HG02798 (cell line): ENCODE measurements at regions not wholly inside any gene's neighbourhood (a gene's known extent, or its start where the extent isn't known, plus 50 kb on each side); places are given as distances from the start of the nearest gene placed in this dataset.

Experiments used
- ATAC-seq: cut with Tn5 transposase; IDR thresholded peaks from one replicate; pipeline ENCODE4 v1.9.1; 2021; ENCODE audit warnings: mild to moderate bottlenecking; ENCODE audit not compliant: unreplicated experiment, poor library complexity

DNA sequence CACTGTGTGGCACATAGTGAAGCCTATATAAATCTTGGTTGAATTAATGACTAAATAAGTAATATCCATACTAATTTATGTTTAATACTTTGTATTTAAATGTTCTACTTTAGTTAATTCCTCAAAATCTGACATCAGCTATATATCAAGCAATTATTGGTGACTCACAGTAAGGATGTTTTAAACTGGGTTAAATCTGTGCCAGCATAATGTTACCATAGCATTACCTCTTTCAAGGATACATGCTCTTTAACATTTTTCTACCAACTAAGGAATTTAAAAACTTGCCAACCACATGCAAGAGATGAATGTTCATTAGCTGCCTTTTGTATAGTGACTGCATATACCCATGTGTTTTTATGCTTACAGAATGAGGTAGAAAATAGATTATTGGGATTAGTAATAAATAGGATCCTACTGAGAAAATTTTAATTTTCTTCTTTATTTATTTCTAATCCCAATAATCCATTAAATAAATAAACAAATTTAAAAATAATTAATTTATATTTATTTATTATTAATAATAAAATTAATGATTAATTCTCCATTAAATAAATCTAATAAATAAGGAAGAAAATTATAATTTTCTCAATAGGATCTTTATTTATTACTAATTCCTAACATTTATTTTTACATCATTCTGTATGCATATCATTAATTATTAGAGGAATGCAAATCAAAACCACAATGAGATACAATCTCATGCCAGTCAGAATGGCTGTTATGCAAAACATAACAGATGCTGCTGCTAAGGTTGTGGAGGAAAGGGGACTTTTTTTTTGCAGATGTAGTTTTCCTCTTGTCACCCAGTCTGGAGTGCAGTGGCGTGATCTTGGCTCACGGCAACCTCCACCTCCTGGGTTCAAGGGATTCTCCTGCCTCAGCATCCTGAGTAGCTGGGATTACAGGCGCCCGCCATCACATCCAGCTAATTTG lies 410.7 kb upstream of the DSEL start:
- ATAC-seq, result no peak

DNA sequence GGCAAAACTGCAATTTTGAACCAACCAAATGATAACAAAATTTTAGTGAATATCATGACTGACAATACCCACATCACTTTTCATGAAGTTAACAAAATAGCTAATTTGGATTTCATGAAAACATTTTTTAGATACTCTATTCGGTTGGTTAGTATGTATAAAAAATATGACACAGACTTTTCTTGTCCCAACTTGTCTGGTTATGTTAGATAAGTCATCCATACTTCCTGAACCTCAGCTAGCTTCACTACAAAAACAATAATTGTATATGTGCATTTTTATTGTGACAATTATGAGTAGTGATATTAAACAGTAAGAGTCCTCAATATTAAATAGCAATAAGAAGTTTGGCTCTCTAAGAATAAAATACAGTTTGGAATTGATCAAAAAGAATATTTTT lies 408.1 kb upstream of the DSEL start:
- ATAC-seq, result no peak

DNA sequence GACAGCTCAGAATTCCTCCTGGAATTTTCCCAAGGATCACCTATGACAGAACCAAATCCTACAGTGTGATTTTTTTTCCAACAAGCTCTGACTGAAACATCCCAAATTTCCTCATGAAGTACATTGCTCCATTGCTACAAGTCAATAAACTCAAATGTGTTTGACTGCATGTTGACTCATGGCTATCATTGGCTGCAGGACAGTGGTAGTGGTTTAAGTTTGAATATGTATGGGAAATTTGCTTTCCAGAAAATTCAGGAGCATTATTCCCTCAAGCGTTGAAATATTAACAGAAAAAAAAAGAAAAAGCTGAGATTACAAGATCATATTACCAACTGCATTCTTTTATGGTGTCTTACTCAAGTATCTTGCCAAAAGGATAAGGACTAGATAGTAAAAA lies 402.8 kb upstream of the DSEL start:
- no peak for ATAC-seq

DNA sequence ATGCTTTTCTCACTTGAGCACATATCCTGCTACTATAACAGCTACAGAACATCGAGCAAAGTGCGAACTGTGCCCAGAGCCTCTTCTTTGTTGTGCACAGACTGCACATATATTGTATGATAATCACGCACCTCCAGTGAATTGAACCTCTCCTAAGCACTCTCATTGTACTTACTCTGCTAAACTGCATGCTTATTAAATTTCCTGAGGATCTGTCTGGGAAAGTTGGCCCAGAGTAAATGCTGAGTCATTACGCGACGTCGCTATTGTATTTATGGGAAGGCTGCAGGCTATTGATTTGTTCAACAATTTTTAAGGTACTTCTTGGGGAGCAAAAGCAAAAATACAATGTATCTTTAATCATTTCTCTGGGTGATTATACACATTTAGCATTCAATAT lies 399.6 kb upstream of the DSEL start:
- ATAC-seq, result no peak

DNA sequence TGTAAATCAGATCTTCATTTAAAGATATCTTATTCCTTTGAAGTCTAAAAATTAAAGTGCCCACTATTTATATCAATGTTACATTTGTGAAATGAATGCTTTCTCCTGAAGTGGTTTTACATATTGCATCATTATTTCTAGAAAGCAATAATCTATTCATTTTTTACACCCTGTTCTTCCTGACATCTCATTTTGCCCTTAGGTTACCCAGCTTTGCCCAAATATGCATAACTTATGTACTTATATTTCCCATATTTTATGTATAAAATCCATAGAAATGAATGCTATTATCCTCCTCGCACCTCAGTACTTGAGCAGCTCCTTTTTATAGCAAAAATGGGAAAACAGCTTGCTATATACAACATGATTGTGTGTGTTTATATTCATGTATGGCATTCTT lies 396.5 kb upstream of the DSEL start:
- no peak for ATAC-seq

DNA sequence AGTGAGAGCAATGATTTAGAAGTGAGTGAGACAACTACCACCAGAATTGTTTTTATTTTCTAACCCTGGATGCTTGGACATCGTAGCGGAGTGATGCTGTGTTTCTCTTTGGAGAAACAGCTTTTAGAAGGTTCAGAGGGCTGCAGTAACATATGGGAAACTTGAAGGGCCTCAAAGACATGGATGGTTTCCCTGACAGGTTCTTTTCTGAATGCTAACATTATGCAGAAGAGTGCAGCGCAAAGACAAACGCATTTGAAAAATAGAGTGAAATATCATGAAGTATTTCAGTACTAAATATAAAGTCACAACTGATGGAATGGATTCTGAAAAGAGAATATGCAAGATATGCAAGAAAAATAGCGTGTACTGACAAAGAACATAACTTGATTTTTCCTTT lies 385.1 kb upstream of the DSEL start:
- no peak for ATAC-seq

DNA sequence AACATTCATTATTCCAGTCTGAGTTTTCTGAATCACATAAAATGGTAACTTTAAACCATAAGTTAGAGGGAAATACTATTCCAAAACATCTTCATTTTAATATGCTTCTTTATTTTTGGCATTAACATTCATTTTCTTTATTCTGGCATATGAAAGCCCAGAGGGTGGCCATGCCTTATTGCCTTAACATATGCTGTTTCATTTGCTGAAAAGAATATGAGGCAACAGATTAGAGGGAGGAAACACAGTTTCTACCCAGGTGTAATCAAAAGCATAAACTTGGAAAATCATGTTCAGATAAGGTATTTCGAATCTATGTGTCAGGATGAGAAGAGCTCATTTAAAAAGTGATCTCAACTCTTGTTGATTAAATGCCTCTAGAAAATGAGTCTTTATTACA lies 379.9 kb upstream of the DSEL start:
- no peak for ATAC-seq

DNA sequence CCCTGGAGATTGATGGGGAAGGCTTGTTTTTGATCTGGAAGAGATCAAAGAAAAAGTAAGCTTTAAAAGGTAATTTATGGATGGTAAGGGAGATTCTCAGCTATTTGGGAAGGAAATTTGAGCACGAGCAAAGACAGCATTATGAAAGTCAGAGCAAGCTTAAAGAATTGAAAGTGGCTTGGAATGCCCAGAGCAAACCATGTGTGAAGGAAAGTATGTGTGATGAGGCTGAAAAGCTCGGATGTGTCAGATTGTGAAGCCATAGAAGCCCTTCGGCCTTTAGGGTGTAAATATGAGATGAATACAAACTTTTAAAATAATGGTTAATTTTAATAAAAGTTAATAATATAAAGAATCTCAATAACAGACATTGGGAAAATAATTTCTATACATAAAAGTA lies 377.4 kb upstream of the DSEL start:
- ATAC-seq, result no peak

DNA sequence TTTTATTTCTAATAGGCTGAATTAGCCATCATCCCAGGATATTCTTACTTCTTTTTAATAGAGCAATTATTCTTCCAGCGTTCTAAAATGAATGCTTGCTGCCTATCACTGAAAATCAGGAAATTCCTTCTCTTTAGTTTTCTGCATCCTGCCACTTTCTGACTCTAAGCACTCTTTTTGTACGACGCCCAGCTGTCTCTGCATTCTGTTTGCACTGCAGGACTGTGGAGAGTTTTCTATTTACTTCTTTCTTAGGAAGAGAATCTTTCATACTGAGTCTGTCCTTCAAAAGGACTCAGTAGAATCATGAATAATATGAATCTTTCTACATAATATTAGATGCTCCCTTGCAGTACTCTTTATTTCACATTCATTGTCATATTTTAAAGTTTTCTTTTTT lies 360.4 kb upstream of the DSEL start:
- ATAC-seq, result no peak

DNA sequence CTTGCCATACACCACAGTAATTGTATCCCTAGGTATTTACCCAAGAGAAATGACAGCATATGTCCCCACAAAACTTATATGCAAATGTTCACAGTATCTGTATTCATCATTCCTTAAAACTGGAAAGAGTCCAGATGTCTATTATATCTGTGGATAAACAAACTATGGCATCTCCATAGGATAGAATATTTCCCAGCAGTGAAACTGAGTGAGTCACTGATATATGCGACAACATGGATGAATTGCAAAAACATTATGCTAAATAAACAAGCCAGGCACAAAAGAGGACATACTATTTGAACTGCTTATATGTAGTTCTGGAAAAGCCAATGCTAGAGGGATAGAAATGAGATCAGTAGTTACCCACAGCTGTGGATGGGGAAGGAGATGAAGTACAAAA lies 359.4 kb upstream of the DSEL start:
- no peak for ATAC-seq

DNA sequence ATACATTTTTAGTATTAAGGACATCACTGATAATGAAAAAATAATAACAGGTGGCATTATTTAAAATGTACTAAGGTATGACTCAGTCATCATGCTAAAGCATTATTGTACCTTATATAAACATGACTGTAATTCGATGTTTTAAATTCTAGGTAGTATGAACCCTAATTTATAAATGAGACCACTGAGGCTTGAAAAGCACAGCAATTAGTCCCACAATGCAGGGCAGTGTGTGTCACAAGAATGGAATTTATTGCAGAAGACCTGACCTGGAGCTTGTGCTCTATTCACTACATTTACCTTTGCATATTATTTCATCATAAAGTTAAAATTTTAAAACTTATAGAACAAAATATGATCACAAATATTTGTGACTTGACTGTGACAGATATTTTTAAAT lies 358.5 kb upstream of the DSEL start:
- ATAC-seq, result no peak

DNA sequence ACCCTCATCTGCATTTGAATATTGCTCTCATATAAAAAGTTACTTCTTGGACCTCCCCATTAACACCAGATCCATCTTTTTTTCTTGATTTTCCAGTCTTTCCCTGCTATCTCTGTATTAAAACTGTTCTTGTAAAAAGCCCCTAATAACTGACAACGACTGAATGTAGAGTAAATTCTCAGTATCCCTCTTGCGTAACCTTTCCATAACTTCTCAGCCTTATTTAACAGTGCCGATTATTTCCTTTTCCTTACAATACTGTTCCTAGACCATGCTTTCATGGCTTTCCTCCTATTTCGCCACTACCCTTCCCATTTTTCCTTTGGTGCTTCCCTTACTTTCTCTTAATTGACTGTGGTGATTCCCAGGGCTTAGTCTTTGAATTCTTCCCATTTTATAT lies 348.9 kb upstream of the DSEL start:
- ATAC-seq, result no peak

DNA sequence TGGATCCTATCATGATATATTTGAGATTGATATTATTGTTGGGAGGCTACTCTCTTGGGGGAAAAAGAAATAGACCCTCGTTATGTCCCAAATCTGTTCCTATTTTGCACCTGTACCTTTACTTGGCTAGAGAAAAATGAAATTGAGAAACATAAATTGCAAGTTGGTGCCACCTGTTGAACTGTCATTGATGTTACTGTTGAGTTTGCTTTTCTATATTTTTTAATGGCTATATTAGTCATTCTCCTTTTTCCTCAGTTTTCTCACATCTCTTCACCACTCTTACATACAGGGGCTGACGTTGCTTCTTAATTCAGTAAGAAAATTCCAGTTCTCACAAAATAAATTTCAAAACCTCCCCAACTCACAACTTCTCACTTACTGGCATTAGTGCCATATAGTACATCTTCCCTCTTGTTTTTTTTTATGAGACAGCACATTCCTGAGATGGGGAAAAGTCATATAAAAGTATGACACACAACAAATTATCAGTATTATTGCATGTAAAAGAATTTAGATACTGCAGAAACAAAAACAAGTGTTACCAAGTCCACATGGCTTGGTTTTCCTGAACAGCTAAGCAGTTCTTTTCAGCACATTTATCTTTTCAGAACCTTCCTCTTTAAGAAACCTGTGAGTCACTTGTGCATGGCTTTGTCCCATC lies 348.3 kb upstream of the DSEL start:
- ATAC-seq, result no peak

DNA sequence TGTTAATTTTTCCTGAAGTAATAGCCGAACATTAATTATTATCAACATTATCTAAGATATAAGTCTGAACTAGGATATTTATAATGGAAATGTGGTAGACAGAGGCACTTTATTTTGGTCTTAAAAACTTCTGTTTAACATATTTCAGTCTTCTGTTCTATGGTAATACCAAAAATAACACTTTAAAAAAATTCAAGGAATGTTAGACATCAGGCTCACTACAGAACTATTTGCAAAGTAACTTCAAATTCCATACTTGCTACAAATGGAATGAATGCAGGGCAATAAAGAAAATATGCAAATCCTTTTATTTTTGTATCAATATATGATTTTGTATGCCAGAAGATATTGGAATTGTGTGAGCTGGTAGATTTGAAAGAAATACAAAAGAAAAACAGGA lies 345.5 kb upstream of the DSEL start:
- ATAC-seq, result no peak

DNA sequence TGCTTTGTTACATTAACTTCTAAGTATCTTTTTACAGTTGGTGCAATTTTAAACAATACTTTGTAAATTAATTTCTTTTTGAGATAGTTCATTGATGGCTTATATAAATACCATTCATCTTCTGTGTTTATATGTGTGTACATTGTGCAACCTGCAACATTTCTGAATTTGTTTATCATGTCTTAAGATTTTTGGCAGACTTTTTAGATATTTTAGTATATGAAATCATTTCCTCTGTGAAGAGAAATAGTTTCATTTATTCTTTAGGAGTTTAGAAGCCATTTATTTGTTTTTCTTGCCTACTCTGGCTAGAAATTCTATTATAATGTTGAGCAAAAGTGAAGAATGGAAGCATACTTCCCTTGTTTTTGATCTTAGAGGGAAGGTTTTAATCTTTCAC lies 337.8 kb upstream of the DSEL start:
- no peak for ATAC-seq

DNA sequence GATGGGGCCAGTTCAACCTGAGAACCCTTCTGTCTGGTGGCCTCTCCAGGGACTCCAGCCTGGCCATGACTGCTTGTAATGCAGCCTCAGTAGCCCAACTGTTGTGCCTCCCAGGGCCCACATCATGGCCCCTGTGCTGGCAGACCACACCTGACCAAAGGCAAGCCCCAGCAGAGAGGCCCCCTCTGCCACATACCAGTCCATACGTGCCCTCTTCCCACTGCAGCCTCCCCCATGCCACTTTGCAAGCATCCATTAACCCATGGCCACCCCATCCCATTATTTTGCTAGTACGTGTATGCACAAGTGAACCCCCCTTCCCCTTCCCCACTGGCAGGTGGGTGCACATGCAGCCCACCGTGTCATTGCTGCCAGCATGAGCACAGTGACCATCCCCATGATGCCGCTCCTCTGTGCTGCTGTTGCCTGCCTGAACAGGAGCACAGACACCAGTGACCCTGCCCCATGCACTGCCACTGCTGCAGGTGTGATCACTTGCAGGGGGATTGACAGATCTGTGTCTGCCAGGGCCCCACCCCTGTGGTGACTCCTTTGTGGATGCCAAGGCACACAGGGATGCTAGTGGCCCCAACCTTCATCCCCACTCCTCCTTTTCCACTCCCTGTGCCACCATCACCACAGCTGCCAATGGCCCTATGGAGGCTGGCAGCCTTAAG lies 330.0 kb upstream of the DSEL start:
- no peak for ATAC-seq

DNA sequence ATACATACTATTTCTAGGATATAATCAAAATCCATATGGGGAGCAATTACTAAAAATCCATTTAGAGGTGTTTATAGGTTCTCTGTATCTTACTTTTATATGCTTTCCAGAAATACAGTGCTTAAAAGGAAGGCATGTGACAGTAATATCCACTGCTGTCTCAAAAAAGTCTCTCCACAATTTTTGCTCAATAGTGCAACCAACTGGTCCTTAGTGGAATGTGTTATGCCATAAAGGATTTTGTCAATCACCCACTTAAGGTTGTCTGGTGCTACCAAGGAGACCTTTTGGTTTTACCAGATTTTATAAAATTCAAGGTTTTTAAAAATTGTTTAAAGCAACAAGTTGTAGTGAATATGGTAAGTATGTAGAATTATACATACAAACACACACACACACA lies 328.5 kb upstream of the DSEL start:
- no peak for ATAC-seq

DNA sequence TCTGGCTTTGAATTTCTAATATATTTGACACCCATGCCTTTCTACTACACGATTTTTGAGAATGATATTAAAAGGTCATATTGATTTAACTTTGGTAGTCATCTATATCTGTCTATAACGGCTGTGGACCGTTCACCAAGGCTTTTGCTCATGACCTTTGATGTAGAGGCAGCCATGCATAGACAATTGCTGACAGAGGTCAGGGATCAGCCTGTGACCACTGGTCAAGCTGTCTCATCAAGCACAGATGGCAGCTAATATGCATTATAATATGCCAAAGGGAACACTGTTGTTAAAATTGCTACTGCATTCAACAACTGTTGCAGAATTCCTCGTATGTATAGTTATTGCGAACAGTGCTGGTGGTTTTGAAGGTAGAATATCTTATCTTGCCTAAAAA lies 323.9 kb upstream of the DSEL start:
- ATAC-seq, result no peak

DNA sequence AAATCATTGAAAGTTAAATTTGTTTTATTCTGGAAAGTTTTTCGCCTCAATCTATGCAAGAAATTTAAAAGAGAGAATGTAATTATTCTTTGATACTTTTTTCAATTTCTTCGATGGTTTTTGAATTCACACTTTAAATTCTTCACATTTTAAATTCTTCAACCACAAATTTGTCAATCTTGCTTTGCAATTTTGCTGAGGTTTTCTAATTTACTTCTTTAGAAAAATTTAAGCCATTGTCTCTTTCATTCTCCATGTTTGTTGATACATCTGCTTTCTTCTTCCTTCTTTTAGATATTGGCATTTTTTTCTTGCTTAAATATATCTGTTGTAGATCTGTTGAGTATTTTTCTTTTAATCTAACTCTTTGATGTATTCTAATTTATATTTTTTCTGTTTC lies 301.9 kb upstream of the DSEL start:
- ATAC-seq, result no peak

DNA sequence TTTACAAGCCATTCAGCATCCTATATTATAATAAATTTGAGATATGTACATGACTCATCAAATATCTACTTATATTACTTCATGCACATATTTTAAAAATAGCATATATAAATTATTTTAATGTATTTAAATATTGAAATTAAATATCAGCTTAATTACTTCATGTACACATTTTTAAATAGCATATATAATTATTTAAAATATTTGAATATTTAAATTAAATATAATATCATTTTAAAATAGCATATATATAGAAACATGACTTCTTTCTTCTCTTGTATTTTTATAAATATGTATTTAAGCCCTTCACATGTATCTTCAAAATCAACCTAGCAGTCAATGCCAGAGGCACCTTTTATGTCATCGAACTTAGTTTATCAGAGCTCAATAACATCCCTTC lies 298.8 kb upstream of the DSEL start:
- no peak for ATAC-seq

DNA sequence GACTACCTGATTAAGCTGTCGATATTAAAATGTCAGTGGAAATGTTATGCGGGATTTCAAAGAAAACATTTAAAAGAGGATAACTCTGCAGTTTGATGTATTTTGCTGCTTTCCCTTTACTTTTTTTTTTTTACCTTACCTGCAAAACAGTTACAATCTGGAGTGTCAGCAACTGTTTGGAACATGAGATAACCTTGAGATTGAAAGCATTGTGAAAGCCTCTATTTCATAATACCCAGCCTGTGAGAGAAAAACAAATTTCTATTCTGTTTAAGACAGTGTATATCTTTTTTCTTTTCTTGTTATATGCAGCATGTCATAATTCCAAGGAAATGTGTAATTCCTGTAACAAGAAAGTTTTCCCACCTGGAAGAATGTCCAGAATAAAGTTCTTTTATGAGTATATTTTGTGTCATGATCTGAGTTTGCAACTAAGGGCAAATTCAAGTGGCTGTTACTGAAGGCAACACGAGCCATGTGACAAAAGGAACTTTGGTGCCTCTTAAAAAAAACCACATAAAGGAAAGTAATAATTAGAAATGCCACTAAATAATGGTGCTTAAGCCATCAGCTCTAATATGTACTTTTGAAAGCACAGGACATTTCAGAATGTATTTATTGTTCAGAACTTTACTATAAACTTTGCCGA lies 297.0 kb upstream of the DSEL start:
- ATAC-seq, result no peak
